HK-2 (cell line): ENCODE measurements at regions not wholly inside any gene's neighbourhood (a gene's known extent, or its start where the extent isn't known, plus 50 kb on each side); places are given as distances from the start of the nearest gene placed in this dataset.

Source experiments
- DNase-seq: peaks from one replicate; pipeline ENCODE4 v3.0.0-alpha.2; 2018; ENCODE audit not compliant: unreplicated experiment

DNA sequence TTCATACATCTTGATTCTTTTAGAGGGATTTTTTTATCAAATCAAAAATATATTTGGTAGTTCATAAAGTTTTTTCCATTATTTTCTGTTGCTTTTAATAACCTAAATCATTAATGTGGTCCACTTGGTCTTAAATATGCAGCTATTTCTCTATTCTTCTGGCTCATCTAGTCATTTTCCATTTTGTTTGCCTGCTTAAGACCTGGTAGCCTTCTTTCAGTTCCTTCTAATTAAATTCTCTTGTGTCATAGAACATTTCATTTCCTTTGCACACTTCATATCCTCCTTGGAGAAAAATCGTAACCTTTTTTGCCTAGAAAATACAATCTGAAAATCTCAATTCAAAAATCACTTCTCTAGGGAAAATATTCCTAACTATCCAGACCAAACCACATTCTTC is 387.0 kb downstream of the LRFN5 start:
- DNase-seq = no peak

DNA sequence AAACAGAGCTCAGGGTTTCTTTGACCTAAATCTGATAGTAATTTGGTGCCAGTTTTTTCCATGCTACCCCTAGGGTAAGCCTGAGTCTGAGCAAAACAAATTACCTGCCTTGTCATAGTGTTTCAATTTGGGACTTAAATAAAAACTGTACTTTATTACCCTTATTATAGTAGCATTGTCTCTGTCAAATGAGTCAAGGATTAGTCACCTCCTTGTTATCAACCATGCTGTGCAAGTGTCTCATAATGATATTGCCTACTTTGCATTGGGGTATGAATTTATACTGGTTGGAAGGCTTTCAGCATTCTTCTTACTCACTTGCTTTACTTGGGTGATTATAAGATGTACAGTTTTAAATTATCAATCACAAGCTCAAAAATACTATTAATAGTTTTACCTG is 380.0 kb downstream of the LRFN5 start:
- DNase-seq = no peak

DNA sequence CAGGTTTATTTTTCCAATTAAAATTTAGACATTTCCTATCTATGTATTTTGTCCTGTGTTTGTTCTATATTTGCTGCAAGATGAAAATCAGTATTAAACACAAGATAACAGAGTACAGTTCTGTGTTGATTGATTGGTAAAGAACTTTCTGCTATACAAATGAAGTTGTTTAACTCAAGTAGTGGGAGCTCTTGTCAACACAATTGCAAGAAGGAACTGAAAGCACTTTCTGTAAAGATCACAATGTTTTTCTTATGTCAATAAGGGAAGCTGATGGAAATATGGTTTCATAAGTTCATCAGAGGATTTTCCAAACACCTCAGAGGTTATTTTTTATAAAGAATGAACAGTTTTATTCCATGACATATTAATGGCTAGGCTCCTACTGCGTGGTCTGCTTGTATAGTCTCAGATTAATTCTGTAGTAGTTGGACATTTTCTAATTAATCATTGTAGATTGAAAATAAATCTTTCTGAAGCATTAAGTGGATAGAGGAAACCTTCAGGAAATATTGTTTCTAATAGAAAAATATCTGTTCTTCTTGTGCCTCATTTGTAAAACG is 379.5 kb downstream of the LRFN5 start:
- DNase-seq = no peak

DNA sequence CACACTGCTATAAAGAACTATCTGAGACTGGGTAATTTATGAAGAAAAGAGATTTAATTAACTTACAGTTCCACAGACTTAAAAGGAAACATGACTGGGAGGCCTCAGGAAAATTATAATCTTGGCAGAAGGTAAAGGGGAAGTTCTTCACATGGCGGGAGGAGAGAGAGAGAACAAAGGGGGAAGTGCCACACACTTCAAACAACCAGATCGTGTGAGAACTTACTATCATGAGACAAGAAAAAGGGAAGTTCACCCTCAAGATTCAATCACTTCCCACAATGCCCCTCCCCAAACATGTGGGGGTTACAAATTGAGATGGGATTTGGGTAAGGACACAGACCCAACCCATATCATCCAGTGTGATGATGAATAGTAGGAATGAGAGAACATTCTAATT is 366.5 kb downstream of the LRFN5 start:
- DNase-seq = no peak

DNA sequence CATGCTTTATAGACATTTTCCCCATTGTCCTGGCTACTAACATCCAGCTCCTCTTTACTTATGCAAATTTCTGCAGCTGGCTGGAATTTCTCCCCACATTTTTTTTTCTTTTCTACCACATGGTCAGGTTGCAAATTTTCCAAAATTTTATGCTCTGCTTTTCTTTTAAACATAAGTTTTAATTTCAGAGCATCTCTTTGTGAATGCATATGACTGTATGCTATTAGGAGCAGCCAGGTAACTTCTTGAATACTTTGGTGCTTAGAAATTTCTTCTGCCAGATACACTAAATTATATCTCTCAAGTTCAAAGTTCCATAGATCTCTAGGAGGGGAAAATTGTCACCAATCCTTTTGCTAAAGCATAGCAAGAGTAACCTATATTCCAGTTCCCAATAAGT is 365.9 kb downstream of the LRFN5 start:
- no peak for DNase-seq

DNA sequence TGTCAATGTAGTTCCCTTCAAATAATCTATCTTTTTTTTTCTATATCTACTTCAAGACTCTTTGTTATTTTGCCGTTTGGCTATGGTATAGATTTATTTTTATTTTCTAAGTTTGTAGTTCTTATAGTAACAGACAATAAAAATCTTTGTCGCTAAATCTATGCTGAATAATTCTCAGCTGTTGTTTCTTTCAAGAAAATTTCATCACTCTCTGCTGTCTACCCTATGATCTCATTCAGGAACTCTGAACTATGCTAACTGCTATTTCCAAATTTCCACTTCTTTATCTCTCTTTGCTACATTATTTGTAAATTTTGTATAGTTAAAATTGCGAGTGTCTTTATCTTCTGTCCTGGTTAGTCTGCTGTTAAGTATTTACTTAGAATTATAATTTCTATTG is 353.6 kb downstream of the LRFN5 start:
- DNase-seq = no peak

DNA sequence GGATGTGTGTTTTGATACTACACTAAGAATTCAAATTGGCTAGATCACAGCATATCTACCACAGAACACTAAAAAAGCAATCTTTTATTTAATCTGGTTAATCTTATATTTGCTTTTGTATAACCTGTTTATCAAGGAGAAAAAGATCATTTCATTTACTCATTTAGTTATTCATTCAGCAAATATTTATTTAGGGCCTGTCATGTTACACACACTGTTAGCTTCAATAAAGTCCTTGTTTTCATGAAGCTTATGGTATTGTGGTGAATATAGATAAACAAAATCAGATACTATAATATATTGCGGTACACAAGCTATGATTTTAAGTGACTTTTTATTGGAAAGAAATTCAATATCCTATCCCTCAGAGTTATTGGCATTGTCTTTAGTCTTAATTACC is 350.8 kb downstream of the LRFN5 start:
- no peak for DNase-seq
